ENCODE measurements at regions not wholly inside any gene's neighbourhood (a gene's known extent, or its start where the extent isn't known, plus 50 kb on each side); places are given as distances from the start of the nearest gene placed in this dataset.

- Histone ChIP-seq H3K27ac (ENCODE audit: control insufficient read depth, insufficient read depth) (no peak overlapping the region), H3K9me3 (replicated peaks; ENCODE audit: control insufficient read depth, insufficient read depth, low read length) (no peaks in the 10 kb centered on the region), H3K79me2 (ENCODE audit: control insufficient read depth, insufficient read depth, low read length) (no peaks in the 10 kb centered on the region), H4K20me1 (ENCODE audit: control insufficient read depth, insufficient read depth) (no peaks in the 10 kb centered on the region), H3K4me2 (ENCODE audit: control insufficient read depth, insufficient read depth) (no peak overlapping the region), H3K36me3 (ENCODE audit: control insufficient read depth in 2 of 2, insufficient read depth in 2 of 2, low read length in 1 of 2) (no peaks in the 10 kb centered on the region), H3K4me1 (ENCODE audit: control insufficient read depth, insufficient read depth, low read length) (no peaks in the 10 kb centered on the region), H3K9ac (ENCODE audit: control insufficient read depth, insufficient read depth, low read length) (no peak overlapping the region), H3K4me3 (no peak overlapping the region), H3K27me3 (replicated peaks in 1 of 2; ENCODE audit: control insufficient read depth in 2 of 2, insufficient read depth in 2 of 2, low read length in 1 of 2) (no peaks in the 10 kb centered on the region), H2AFZ (ENCODE audit: control insufficient read depth, low read depth, low read length) (no peak overlapping the region)
- DNase-seq (ENCODE audit: low read depth, low spot score): no peak
- ChIA-PET SMC1A (ENCODE audit: uncharacterized antibody, unreplicated experiment) (interaction anchor here (1.0 to 1.5 kb wide), 2 partner anchors 13 to 16 kb away, joined by 3 read pairs; no protein-coding TSS in a partner anchor), CTCF (interaction anchor here (0.5 kb wide), 1 partner anchor 23 kb away, joined by 3 read pairs; no protein-coding TSS in a partner anchor), RAD21 (ENCODE audit: unreplicated experiment) (interaction anchor here (0.6 kb wide), 1 partner anchor 59 kb away, joined by 4 read pairs; no protein-coding TSS in a partner anchor), POLR2A (no interaction called here)
- 8% methylated on average over 4 of the region's 4 CpGs for WGBS (ENCODE audit: insufficient coverage, insufficient replicate concordance, low lambda C conversion rate, missing lambda C conversion rate)
- no TSS peak for BruUV-seq (replicated peaks)
- in situ Hi-C loops (cut with MboI): no loop called here
- FAIRE-seq: no peak
- ATAC-seq: no peak
- no peak for TF ChIP-seq SUPT20H (IDR thresholded peaks at IDR 0.05; ENCODE audit: borderline replicate concordance, control insufficient read depth, low read depth, low read length)
- intact Hi-C loops (cut with micrococcal nuclease; ENCODE audit: unreplicated experiment): loop anchor here (5.0 kb wide), 1 partner anchor 53 kb away; no protein-coding TSS in a partner anchor
These were observed 1044.4 kb downstream of the ADGRL2 start for GRCh38 chr1:82844911-82845827.

- SMC1A ChIA-PET (ENCODE audit: uncharacterized antibody, unreplicated experiment): interaction anchor here (1.5 kb wide), 1 partner anchor 13 kb away, joined by 3 read pairs; no protein-coding TSS in a partner anchor
- CTCF ChIA-PET: no interaction called here
- Histone ChIP-seq H3K4me2 (ENCODE audit: control insufficient read depth, insufficient read depth) (no peak overlapping the region), H3K27ac (ENCODE audit: control insufficient read depth, insufficient read depth) (no peak overlapping the region), H3K4me1 (ENCODE audit: control insufficient read depth, insufficient read depth, low read length) (no peaks in the 10 kb centered on the region), H3K9ac (ENCODE audit: control insufficient read depth, insufficient read depth, low read length) (no peak overlapping the region), H3K36me3 (ENCODE audit: control insufficient read depth in 2 of 2, insufficient read depth in 2 of 2, low read length in 1 of 2) (no peaks in the 10 kb centered on the region), H3K79me2 (ENCODE audit: control insufficient read depth, insufficient read depth, low read length) (no peaks in the 10 kb centered on the region), H4K20me1 (ENCODE audit: control insufficient read depth, insufficient read depth) (no peaks in the 10 kb centered on the region), H2AFZ (ENCODE audit: control insufficient read depth, low read depth, low read length) (no peak overlapping the region), H3K4me3 (no peak overlapping the region), H3K27me3 (replicated peaks in 1 of 2; ENCODE audit: control insufficient read depth in 2 of 2, insufficient read depth in 2 of 2, low read length in 1 of 2) (no peaks in the 10 kb centered on the region), H3K9me3 (replicated peaks; ENCODE audit: control insufficient read depth, insufficient read depth, low read length) (no peaks in the 10 kb centered on the region)
- no peak for ATAC-seq
- POLR2A ChIA-PET: no interaction called here
- intact Hi-C loops (cut with micrococcal nuclease; ENCODE audit: unreplicated experiment) (loop anchor here (5.0 kb wide), 1 partner anchor 52 kb away; no protein-coding TSS in a partner anchor), in situ Hi-C loops (cut with MboI) (no loop called here)
- RAD21 ChIA-PET (ENCODE audit: unreplicated experiment): no interaction called here
- no peak for TF ChIP-seq NFXL1 (IDR thresholded peaks at IDR 0.05; ENCODE audit: borderline replicate concordance)
- no peak for TF ChIP-seq RFX5 (IDR thresholded peaks at IDR 0.05; ENCODE audit: low read depth, low read length)
- no peak for TF ChIP-seq NR2C1 (IDR thresholded peaks at IDR 0.05)
- no peak for TF ChIP-seq PAX8 (IDR thresholded peaks at IDR 0.05)
- no peak for TF ChIP-seq RBBP5 (conservative IDR thresholded peaks at IDR 0.05)
- TF ChIP-seq ZNF207 (IDR thresholded peaks at IDR 0.05; ENCODE audit: borderline replicate concordance): no peak
- no peak for TF ChIP-seq SMAD5 (IDR thresholded peaks at IDR 0.05; ENCODE audit: low read depth)
- TF ChIP-seq CBFB (IDR thresholded peaks at IDR 0.05; ENCODE audit: low read depth): no peak
- TF ChIP-seq SMARCA5 (IDR thresholded peaks at IDR 0.05): no peak
- DNase-seq (ENCODE audit: low read depth, low spot score): no peak
- WGBS (ENCODE audit: insufficient coverage, insufficient replicate concordance, low lambda C conversion rate, missing lambda C conversion rate): 59% methylated on average over 2 of the region's 2 CpGs
- BruUV-seq (replicated peaks): no TSS peak
- FAIRE-seq: no peak
These were observed 1043.7 kb downstream of the ADGRL2 start for GRCh38 chr1:82844447-82844846.
